OCI-LY1 (cell line): ENCODE measurements at regions not wholly inside any gene's neighbourhood (a gene's known extent, or its start where the extent isn't known, plus 50 kb on each side); places are given as distances from the start of the nearest gene placed in this dataset.

Source experiments
- H2AFZ ChIP-seq: fragments of 200-600 bp; sonication (generic), shearing (Covaris generic); 2 replicates; pipeline ENCODE4 v1.6.0; 2014; ENCODE audit warnings: antibody characterized with exemption, mild to moderate bottlenecking, low read length
- H3F3A ChIP-seq: fragments of 200-600 bp; sonication (generic), shearing (Covaris generic); 2 replicates; pipeline ENCODE4 v1.6.0; 2014; ENCODE audit warnings: mild to moderate bottlenecking, antibody characterized with exemption, low read length, moderate library complexity; ENCODE audit not compliant: insufficient read depth
- H3K27ac ChIP-seq: fragments of 200-600 bp; sonication (generic); 2 replicates; pipeline ENCODE4 v1.5.1; 2014; ENCODE audit warnings: low read length, mixed run types, mild to moderate bottlenecking, low read depth; ENCODE audit not compliant: poor library complexity, severe bottlenecking
- H3K27me3 ChIP-seq: fragments of 200-600 bp; sonication (generic); 2 replicates; pipeline ENCODE4 v1.6.0; 2014; ENCODE audit warnings: antibody characterized with exemption, mild to moderate bottlenecking, low read length, moderate library complexity; ENCODE audit not compliant: insufficient read depth
- H3K36me3 ChIP-seq: fragments of 200-600 bp; sonication (generic); 2 replicates; pipeline ENCODE4 v1.6.1; 2014; ENCODE audit warnings: mild to moderate bottlenecking, antibody characterized with exemption, low read length, moderate library complexity, mixed read lengths; ENCODE audit not compliant: insufficient read depth
- H3K4me1 ChIP-seq: fragments of 200-600 bp; sonication (generic); 2 replicates; pipeline ENCODE4 v1.5.1; 2014; ENCODE audit warnings: mild to moderate bottlenecking, low read length, moderate library complexity; ENCODE audit not compliant: insufficient read depth, severe bottlenecking
- H3K4me2 ChIP-seq: fragments of 200-600 bp; sonication (generic), shearing (Covaris generic); 2 replicates; pipeline ENCODE4 v1.6.1; 2014; ENCODE audit warnings: low read length
- H3K4me3 ChIP-seq: fragments of 200-600 bp; sonication (generic); 2 replicates; pipeline ENCODE4 v1.5.1; 2014; ENCODE audit warnings: low read length, low read depth, mild to moderate bottlenecking, mixed read lengths; ENCODE audit not compliant: poor library complexity, severe bottlenecking
- H3K79me2 ChIP-seq: fragments of 200-600 bp; shearing (Covaris generic); 2 replicates; pipeline ENCODE4 v1.6.1; 2016; ENCODE audit warnings: mixed run types, low read length, mixed read lengths; ENCODE audit not compliant: insufficient read depth
- H3K9ac ChIP-seq: fragments of 200-600 bp; sonication (generic), shearing (Covaris generic); 2 replicates; pipeline ENCODE4 v1.6.1; 2014; ENCODE audit warnings: mild to moderate bottlenecking, low read length, mixed read lengths
- H3K9me2 ChIP-seq: fragments of 200-600 bp; sonication (generic), shearing (Covaris generic); 2 replicates; pipeline ENCODE4 v1.6.1; 2014; ENCODE audit warnings: low read depth, mild to moderate bottlenecking, low read length, mixed read lengths
- H3K9me3 ChIP-seq: fragments of 200-600 bp; shearing (Covaris generic); 2 replicates; pipeline ENCODE4 v1.6.1; 2014; ENCODE audit warnings: low read length, mixed read lengths
- H4K20me1 ChIP-seq: fragments of 200-600 bp; sonication (generic), shearing (Covaris generic); 2 replicates; pipeline ENCODE4 v1.6.0; 2016; ENCODE audit warnings: mild to moderate bottlenecking, low read length; ENCODE audit not compliant: insufficient read depth
- EZH2 ChIP-seq: fragments of 200-600 bp; sonication (generic), shearing (Covaris generic); IDR thresholded peaks from 2 replicates; pipeline ENCODE4 v1.8.0; 2017; ENCODE audit warnings: borderline replicate concordance, mixed run types, mild to moderate bottlenecking, antibody characterized with exemption, low read length, moderate library complexity, mixed read lengths
- TF ChIP-seq, protein P1 (sequence below): fragments of 200-600 bp; sonication (generic), shearing (Covaris generic); IDR thresholded peaks from 2 replicates; pipeline ENCODE4 v1.5.1; 2017; ENCODE audit warnings: mild to moderate bottlenecking, antibody characterized with exemption, low read length, moderate library complexity, mixed read lengths

DNA sequence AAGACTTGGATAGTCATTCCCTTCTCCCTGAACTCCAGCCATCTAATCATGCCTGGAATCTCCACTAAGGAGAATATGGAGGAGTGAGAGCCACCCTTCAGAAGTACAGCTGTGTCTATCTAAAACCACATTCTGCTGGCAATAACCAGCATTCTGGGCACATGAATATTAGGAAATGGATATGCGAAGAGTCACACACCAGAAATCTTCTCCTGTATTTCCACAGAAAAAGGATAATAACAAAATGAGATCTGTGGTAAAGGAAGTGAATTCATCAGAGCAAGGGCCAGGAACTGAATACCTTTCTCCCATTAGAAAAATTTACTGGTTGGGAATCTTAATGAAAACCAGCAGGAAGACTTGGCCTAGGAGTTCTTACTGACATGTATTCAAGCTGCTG is 218.8 kb downstream of the SCG2 start:
- Histone ChIP-seq H3K4me1 (no peaks in the 10 kb centered on the region), H3K27me3 (no peaks in the 10 kb centered on the region), H3K79me2 (no peaks in the 10 kb centered on the region), H3K9me2 (no peaks in the 10 kb centered on the region), H3F3A (no peaks in the 10 kb centered on the region), H3K9ac (no peak overlapping the region), H3K4me3 (no peak overlapping the region), H4K20me1 (no peaks in the 10 kb centered on the region), H3K27ac (no peak overlapping the region), H2AFZ (no peak overlapping the region), H3K9me3 (no peaks in the 10 kb centered on the region), H3K4me2 (no peak overlapping the region), H3K36me3 (no peaks in the 10 kb centered on the region)
- TF ChIP-seq, protein P1, sequence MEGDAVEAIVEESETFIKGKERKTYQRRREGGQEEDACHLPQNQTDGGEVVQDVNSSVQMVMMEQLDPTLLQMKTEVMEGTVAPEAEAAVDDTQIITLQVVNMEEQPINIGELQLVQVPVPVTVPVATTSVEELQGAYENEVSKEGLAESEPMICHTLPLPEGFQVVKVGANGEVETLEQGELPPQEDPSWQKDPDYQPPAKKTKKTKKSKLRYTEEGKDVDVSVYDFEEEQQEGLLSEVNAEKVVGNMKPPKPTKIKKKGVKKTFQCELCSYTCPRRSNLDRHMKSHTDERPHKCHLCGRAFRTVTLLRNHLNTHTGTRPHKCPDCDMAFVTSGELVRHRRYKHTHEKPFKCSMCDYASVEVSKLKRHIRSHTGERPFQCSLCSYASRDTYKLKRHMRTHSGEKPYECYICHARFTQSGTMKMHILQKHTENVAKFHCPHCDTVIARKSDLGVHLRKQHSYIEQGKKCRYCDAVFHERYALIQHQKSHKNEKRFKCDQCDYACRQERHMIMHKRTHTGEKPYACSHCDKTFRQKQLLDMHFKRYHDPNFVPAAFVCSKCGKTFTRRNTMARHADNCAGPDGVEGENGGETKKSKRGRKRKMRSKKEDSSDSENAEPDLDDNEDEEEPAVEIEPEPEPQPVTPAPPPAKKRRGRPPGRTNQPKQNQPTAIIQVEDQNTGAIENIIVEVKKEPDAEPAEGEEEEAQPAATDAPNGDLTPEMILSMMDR = no peak
- TF ChIP-seq EZH2 = no peak

DNA sequence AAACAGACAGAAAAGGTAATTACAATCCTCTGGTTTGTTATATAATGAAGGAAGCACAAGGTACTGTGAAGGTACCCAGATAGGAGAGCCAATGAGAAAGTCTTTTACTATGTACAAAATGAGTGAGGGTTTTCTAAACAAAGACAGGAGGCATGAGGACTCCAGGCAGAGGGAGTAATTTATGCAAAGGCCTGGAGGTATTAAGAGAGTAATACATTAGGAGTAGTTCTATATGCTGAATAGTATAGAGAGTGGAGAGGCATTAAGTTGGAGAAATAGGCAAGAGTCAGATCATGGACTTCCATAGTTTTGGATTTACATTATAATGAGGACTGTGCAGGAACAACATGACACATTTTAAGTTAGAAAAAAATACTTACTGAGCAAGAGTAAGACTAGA is 216.0 kb downstream of the SCG2 start:
- H3K27ac ChIP-seq = no peak overlapping the region
- H3F3A ChIP-seq = no peaks in the 10 kb centered on the region
- no peak overlapping the region for H3K4me3 ChIP-seq
- no peaks in the 10 kb centered on the region for H3K79me2 ChIP-seq
- H3K27me3 ChIP-seq = no peaks in the 10 kb centered on the region
- no peak overlapping the region for H3K9ac ChIP-seq
- no peaks in the 10 kb centered on the region for H3K36me3 ChIP-seq
- H3K9me3 ChIP-seq = no peaks in the 10 kb centered on the region
- no peaks in the 10 kb centered on the region for H3K4me1 ChIP-seq
- no peak overlapping the region for H3K4me2 ChIP-seq
- no peaks in the 10 kb centered on the region for H4K20me1 ChIP-seq
- TF ChIP-seq, protein P1 = no peak
- no peak for TF ChIP-seq EZH2
- no peaks in the 10 kb centered on the region for H3K9me2 ChIP-seq
- H2AFZ ChIP-seq = no peak overlapping the region

GRCh38 chr2:223386984-223387383 is 215.2 kb downstream of the SCG2 start:
- H3F3A ChIP-seq = no peaks in the 10 kb centered on the region
- no peaks in the 10 kb centered on the region for H3K9me2 ChIP-seq
- no peaks in the 10 kb centered on the region for H3K79me2 ChIP-seq
- no peaks in the 10 kb centered on the region for H4K20me1 ChIP-seq
- TF ChIP-seq EZH2 = no peak
- TF ChIP-seq, protein P1 = no peak
- H3K36me3 ChIP-seq = no peaks in the 10 kb centered on the region
- no peak overlapping the region for H2AFZ ChIP-seq
- no peak overlapping the region for H3K9ac ChIP-seq
- no peak overlapping the region for H3K27ac ChIP-seq
- no peaks in the 10 kb centered on the region for H3K9me3 ChIP-seq
- no peaks in the 10 kb centered on the region for H3K27me3 ChIP-seq
- H3K4me2 ChIP-seq = no peak overlapping the region
- no peak overlapping the region for H3K4me3 ChIP-seq
- no peaks in the 10 kb centered on the region for H3K4me1 ChIP-seq
